ENCODE measurements at regions not wholly inside any gene's neighbourhood (a gene's known extent, or its start where the extent isn't known, plus 50 kb on each side); places are given as distances from the start of the nearest gene placed in this dataset.

GRCh38 chr5:142397178-142397577 lies 72.4 kb upstream of the SPRY4 start (continued):
- TF ChIP-seq MNT (conservative IDR thresholded peaks at IDR 0.05) (0 out of 4 replicates have a peak, but pooled peaks of 1 of the 2 experiments have one; percentile 24), HCFC1 (IDR thresholded peaks at IDR 0.05; ENCODE audit: low read depth, low read length) (no peak), DPF2 (IDR thresholded peaks at IDR 0.05) (peak; percentile 91), EZH2 (IDR thresholded peaks at IDR 0.05; ENCODE audit: borderline replicate concordance, low read depth, low read length) (no peak), PBX2 (CRISPR knock-in tag; IDR thresholded peaks at IDR 0.05; ENCODE audit: low read depth) (no peak), PBX2 (tag; conservative IDR thresholded peaks at IDR 0.05; ENCODE audit: low read depth) (peak; percentile 65), RBM39 (optimal IDR thresholded peaks at IDR 0.05; ENCODE audit: low read depth, low read length) (no peak), GABPB2 (CRISPR knock-in tag; conservative IDR thresholded peaks at IDR 0.05) (no peak), ZNF318 (IDR thresholded peaks at IDR 0.05; ENCODE audit: borderline replicate concordance in 1 of 2, low read depth in 1 of 2) (0 out of 4 replicates have a peak, but pooled peaks of 1 of the 2 experiments have one; percentile 37), ZBTB1 (CRISPR knock-in tag; IDR thresholded peaks at IDR 0.05; ENCODE audit: borderline replicate concordance, low read depth) (no peak), EP300 (IDR thresholded peaks at IDR 0.05; ENCODE audit: low read length) (peak; percentile 84), USF1 (CRISPR knock-in tag; IDR thresholded peaks at IDR 0.05) (no peak), TRIM24 (IDR thresholded peaks at IDR 0.05) (peak; percentile 69 to 70; a peak in 3 of 4 replicates), MEIS2 (IDR thresholded peaks at IDR 0.05; ENCODE audit: partially characterized antibody) (peak; percentile 86)

Data from K562 (cell line).